HEK293 (cell line): ENCODE measurements at regions not wholly inside any gene's neighbourhood (a gene's known extent, or its start where the extent isn't known, plus 50 kb on each side); places are given as distances from the start of the nearest gene placed in this dataset.

Experiments
- RBAK ChIP-seq: fragments of 450-650 bp; formaldehyde crosslinking; IDR thresholded peaks from 2 replicates; pipeline ENCODE4 v1.5.1; 2016; ENCODE audit warnings: missing biosample characterization, missing genetic modification characterization
- SETDB1 ChIP-seq: IDR thresholded peaks from one replicate; pipeline ENCODE4 v1.6.1; 2017; ENCODE audit warnings: mild to moderate bottlenecking, low read length, moderate library complexity, mixed read lengths; ENCODE audit not compliant: insufficient read length
- YY1 ChIP-seq: fragments of 450-650 bp; formaldehyde crosslinking; IDR thresholded peaks from 2 replicates; pipeline ENCODE4 v1.5.1; 2018; ENCODE audit warnings: missing biosample characterization, missing genetic modification characterization
- ZBTB7A ChIP-seq: fragments of 450-650 bp; formaldehyde crosslinking; IDR thresholded peaks from 2 replicates; pipeline ENCODE4 v1.5.1; 2016; ENCODE audit warnings: low read depth, missing biosample characterization, missing genetic modification characterization
- ZNF274 ChIP-seq, 2 experiments: fragments of 200-500 bp in 1 of 2; fragments of 450-650 bp in 1 of 2; sonication (Bioruptor generic) in 1 of 2; formaldehyde crosslinking in 1 of 2; IDR thresholded peaks; 2 replicates each; pipeline versions ENCODE4 v1.5.1 to v1.6.1; 2014 to 2016; ENCODE audit warnings: borderline replicate concordance in 1 of 2, inconsistent platforms in 1 of 2, low read length in 1 of 2, missing biosample characterization in 1 of 2, missing genetic modification characterization in 1 of 2
- ZNF350 ChIP-seq: fragments of 450-650 bp; formaldehyde crosslinking; IDR thresholded peaks from 2 replicates; pipeline ENCODE4 v1.5.0; 2017; ENCODE audit warnings: missing biosample characterization, mild to moderate bottlenecking, missing genetic modification characterization
- ZNF394 ChIP-seq: fragments of 450-650 bp; formaldehyde crosslinking; IDR thresholded peaks from 2 replicates; pipeline ENCODE4 v1.5.1; 2016; ENCODE audit warnings: missing biosample characterization, missing genetic modification characterization, mild to moderate bottlenecking, moderate library complexity, borderline replicate concordance
- ZNF529 ChIP-seq: fragments of 450-650 bp; formaldehyde crosslinking; IDR thresholded peaks from 2 replicates; pipeline ENCODE4 v1.5.1; 2017; ENCODE audit warnings: missing genetic modification characterization, missing biosample characterization; ENCODE audit not compliant: insufficient replicate concordance
- ZNF530 ChIP-seq: fragments of 450-650 bp; formaldehyde crosslinking; IDR thresholded peaks from 2 replicates; pipeline ENCODE4 v1.5.1; 2016; ENCODE audit warnings: low read depth, missing biosample characterization, missing genetic modification characterization
- TF ChIP-seq, protein P1 (sequence below): fragments of 450-650 bp; formaldehyde crosslinking; IDR thresholded peaks from 2 replicates; pipeline ENCODE4 v1.5.1; 2016; ENCODE audit warnings: missing biosample characterization, missing genetic modification characterization
- TF ChIP-seq, protein P2 (sequence below): fragments of 450-650 bp; formaldehyde crosslinking; IDR thresholded peaks from 2 replicates; pipeline ENCODE4 v1.5.1; 2016; ENCODE audit warnings: missing biosample characterization, missing genetic modification characterization
- TF ChIP-seq, protein P3 (sequence below): fragments of 450-650 bp; formaldehyde crosslinking; IDR thresholded peaks from 2 replicates; pipeline ENCODE4 v1.5.1; 2016; ENCODE audit warnings: missing biosample characterization, missing genetic modification characterization
- TF ChIP-seq, protein P4 (sequence below): sonication (generic); formaldehyde crosslinking; IDR thresholded peaks from 2 replicates; pipeline ENCODE4 v1.8.1; 2022; ENCODE audit warnings: mild to moderate bottlenecking, moderate library complexity, missing genetic modification reagents
- TF ChIP-seq, protein P5 (sequence below): fragments of 450-650 bp; formaldehyde crosslinking; IDR thresholded peaks from 2 replicates; pipeline ENCODE4 v1.5.1; 2016; ENCODE audit warnings: missing biosample characterization, missing genetic modification characterization

DNA sequence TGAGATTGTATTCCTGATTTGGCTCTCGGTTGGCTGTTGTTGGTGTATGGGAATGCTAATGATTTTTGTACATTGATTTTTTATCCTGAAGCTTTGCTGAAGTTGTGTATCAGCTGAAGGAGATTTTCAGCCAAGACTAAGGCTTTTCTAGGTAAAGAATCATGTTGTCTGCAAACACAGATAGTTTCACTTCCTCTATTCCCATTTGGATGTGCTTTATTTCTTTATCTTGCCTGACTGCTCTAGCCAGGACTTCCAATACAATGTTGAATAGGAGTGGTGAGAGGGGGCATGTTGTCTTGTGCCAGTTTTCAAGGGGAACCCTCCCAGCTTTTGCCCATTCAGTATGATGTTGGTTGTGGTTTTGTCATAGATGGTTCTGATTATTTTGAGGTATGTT is 90.4 kb downstream of the CYP26B1 start:
- TF ChIP-seq ZNF394 (no peak), RBAK (tag by site-specific recombination) (no peak), ZNF350 (tag by site-specific recombination) (no peak), ZNF529 (tag by site-specific recombination) (no peak), SETDB1 (no peak), ZNF274 (IDR thresholded peaks at IDR 0.05; ENCODE audit: low read length) (no peak), ZNF274 (tag by site-specific recombination; IDR thresholded peaks at IDR 0.05; ENCODE audit: borderline replicate concordance) (no peak), ZNF530 (tag by site-specific recombination) (no peak), YY1 (tag by site-specific recombination) (no peak), ZBTB7A (no peak)
- TF ChIP-seq, protein P1, sequence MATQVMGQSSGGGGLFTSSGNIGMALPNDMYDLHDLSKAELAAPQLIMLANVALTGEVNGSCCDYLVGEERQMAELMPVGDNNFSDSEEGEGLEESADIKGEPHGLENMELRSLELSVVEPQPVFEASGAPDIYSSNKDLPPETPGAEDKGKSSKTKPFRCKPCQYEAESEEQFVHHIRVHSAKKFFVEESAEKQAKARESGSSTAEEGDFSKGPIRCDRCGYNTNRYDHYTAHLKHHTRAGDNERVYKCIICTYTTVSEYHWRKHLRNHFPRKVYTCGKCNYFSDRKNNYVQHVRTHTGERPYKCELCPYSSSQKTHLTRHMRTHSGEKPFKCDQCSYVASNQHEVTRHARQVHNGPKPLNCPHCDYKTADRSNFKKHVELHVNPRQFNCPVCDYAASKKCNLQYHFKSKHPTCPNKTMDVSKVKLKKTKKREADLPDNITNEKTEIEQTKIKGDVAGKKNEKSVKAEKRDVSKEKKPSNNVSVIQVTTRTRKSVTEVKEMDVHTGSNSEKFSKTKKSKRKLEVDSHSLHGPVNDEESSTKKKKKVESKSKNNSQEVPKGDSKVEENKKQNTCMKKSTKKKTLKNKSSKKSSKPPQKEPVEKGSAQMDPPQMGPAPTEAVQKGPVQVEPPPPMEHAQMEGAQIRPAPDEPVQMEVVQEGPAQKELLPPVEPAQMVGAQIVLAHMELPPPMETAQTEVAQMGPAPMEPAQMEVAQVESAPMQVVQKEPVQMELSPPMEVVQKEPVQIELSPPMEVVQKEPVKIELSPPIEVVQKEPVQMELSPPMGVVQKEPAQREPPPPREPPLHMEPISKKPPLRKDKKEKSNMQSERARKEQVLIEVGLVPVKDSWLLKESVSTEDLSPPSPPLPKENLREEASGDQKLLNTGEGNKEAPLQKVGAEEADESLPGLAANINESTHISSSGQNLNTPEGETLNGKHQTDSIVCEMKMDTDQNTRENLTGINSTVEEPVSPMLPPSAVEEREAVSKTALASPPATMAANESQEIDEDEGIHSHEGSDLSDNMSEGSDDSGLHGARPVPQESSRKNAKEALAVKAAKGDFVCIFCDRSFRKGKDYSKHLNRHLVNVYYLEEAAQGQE = no peak
- TF ChIP-seq, protein P2, sequence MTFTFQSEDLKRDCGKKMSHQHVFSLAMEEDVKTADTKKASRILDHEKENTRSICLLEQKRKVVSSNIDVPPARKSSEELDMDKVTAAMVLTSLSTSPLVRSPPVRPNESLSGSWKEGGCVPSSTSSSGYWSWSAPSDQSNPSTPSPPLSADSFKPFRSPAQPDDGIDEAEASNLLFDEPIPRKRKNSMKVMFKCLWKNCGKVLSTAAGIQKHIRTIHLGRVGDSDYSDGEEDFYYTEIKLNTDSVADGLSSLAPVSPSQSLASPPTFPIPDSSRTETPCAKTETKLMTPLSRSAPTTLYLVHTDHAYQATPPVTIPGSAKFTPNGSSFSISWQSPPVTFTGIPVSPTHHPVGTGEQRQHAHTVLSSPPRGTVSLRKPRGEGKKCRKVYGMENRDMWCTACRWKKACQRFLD (tag by site-specific recombination) = no peak
- TF ChIP-seq, protein P3, sequence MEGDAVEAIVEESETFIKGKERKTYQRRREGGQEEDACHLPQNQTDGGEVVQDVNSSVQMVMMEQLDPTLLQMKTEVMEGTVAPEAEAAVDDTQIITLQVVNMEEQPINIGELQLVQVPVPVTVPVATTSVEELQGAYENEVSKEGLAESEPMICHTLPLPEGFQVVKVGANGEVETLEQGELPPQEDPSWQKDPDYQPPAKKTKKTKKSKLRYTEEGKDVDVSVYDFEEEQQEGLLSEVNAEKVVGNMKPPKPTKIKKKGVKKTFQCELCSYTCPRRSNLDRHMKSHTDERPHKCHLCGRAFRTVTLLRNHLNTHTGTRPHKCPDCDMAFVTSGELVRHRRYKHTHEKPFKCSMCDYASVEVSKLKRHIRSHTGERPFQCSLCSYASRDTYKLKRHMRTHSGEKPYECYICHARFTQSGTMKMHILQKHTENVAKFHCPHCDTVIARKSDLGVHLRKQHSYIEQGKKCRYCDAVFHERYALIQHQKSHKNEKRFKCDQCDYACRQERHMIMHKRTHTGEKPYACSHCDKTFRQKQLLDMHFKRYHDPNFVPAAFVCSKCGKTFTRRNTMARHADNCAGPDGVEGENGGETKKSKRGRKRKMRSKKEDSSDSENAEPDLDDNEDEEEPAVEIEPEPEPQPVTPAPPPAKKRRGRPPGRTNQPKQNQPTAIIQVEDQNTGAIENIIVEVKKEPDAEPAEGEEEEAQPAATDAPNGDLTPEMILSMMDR (tag by site-specific recombination) = no peak
- TF ChIP-seq, protein P4, sequence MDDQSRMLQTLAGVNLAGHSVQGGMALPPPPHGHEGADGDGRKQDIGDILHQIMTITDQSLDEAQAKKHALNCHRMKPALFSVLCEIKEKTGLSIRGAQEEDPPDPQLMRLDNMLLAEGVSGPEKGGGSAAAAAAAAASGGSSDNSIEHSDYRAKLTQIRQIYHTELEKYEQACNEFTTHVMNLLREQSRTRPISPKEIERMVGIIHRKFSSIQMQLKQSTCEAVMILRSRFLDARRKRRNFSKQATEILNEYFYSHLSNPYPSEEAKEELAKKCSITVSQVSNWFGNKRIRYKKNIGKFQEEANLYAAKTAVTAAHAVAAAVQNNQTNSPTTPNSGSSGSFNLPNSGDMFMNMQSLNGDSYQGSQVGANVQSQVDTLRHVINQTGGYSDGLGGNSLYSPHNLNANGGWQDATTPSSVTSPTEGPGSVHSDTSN (CRISPR knock-in tag) = no peak
- TF ChIP-seq, protein P5, sequence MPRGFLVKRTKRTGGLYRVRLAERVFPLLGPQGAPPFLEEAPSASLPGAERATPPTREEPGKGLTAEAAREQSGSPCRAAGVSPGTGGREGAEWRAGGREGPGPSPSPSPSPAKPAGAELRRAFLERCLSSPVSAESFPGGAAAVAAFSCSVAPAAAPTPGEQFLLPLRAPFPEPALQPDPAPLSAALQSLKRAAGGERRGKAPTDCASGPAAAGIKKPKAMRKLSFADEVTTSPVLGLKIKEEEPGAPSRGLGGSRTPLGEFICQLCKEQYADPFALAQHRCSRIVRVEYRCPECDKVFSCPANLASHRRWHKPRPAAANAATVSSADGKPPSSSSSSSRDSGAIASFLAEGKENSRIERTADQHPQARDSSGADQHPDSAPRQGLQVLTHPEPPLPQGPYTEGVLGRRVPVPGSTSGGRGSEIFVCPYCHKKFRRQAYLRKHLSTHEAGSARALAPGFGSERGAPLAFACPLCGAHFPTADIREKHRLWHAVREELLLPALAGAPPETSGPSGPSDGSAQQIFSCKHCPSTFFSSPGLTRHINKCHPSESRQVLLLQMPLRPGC (tag by site-specific recombination) = no peak
